ENCODE measurements at regions not wholly inside any gene's neighbourhood (a gene's known extent, or its start where the extent isn't known, plus 50 kb on each side); places are given as distances from the start of the nearest gene placed in this dataset.

DNA sequence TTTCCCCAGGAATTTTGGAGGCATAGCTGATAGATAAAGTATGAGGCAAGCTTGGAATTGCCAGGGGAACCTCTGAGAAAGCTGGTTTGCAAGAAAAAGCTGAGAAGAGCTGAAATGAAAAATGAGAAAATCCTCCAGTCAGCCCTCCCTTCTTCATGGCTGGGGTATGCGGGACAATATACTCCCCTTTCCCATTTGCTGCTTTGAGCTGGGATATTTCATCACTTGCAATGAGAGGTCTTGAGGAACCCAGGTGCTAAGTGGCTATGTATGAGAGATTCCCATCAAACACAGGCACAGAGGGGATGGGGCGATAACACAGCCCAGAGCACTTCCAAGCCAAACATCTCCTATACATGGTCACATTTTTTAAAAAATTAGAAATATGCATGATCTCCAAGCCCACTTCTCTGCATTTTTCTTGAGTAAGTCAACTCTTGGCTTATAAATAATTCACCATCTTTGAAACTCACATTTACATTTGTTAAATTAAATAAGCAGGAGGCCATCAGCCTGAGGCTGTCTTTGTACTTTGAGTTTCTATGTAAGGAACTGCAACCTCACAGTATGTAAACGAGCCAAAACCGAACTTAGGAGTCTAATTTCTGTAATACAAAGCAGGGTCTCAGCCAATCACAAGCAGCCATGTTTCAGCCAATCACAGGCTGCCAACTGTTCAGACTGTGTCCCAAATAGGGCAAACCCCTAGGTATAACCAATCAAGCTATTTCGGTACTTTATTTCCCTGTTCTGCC lies 983.6 kb upstream of the NR2F2 start:
- no peak overlapping the region for H3K27ac Mint-ChIP-seq

DNA sequence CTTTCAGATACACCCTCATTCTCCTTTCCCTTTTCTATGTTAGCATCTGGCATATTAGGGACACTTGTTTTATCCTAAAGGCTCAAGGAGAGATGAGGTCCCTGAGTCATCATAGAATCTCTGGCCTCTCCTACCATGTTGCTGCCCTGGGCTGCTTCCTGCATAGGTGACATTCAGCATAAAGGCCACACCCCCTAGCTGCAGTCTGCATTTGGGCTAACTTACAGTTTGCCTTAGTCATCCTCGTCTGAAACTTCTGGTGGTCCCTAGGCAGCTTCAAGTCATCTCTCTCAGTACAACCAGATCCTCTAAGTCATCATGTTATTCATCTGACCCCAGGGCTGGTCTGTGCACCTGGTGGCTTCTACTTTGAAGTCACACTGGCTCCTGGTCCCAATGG lies 982.7 kb upstream of the NR2F2 start:
- Mint-ChIP-seq H3K36me3 (no peaks in the 10 kb centered on the region), H3K4me1 (no peaks in the 10 kb centered on the region), H3K27me3 (peaks cover 0 to 1% of the 10 kb centered on the region in 2 donors), H3K9me3 (peaks cover 0 to 5% (median 0%) of the 10 kb centered on the region in 8 donors), H3K4me3 (no peak overlapping the region), H3K27ac (no peak overlapping the region)
- no peak for DNase-seq
- intact Hi-C loops (cut with micrococcal nuclease): no loop called here
- no peaks in the 10 kb centered on the region for H3K27me3 ChIP-seq (ENCODE audit: insufficient read depth, low read length)
- ChIA-PET POLR2A (ENCODE audit: partially characterized antibody) (no interaction called here), CTCF (ENCODE audit: partially characterized antibody) (no interaction called here)
- H3K36me3 ChIP-seq (ENCODE audit: insufficient read depth, low read length): no peaks in the 10 kb centered on the region
- H3K4me3 ChIP-seq (ENCODE audit: low read length in 2 of 2): no peak overlapping the region
- no peaks in the 10 kb centered on the region for H3K9me3 ChIP-seq (ENCODE audit: control insufficient read depth in 1 of 2, low read length in 2 of 2)
- H3K4me1 ChIP-seq (ENCODE audit: insufficient read depth, low read length): no peaks in the 10 kb centered on the region
- H3K27ac ChIP-seq (ENCODE audit: low read depth, low read length): no peak overlapping the region

More for the DNA sequence above, 983.6 kb upstream of the NR2F2 start:
- Histone ChIP-seq H3K27me3 (ENCODE audit: insufficient read depth, low read length) (no peaks in the 10 kb centered on the region), H3K4me1 (ENCODE audit: insufficient read depth, low read length) (no peaks in the 10 kb centered on the region), H3K27ac (ENCODE audit: low read depth, low read length) (no peak overlapping the region), H3K4me3 (ENCODE audit: low read length in 2 of 2) (no peak overlapping the region), H3K36me3 (ENCODE audit: insufficient read depth, low read length) (no peaks in the 10 kb centered on the region), H3K9me3 (ENCODE audit: control insufficient read depth in 1 of 2, low read length in 2 of 2) (no peaks in the 10 kb centered on the region)
- POLR2A ChIA-PET (ENCODE audit: partially characterized antibody): no interaction called here
- intact Hi-C loops (cut with micrococcal nuclease): no loop called here
- H3K36me3 Mint-ChIP-seq: no peaks in the 10 kb centered on the region
- H3K4me3 Mint-ChIP-seq: no peak overlapping the region
- H3K27me3 Mint-ChIP-seq: no peaks in the 10 kb centered on the region
- H3K9me3 Mint-ChIP-seq: peaks cover 0 to 5% (median under 1%) of the 10 kb centered on the region in 8 donors
- DNase-seq: no peak
- no peaks in the 10 kb centered on the region for H3K4me1 Mint-ChIP-seq
- CTCF ChIA-PET (ENCODE audit: partially characterized antibody): no interaction called here

DNA sequence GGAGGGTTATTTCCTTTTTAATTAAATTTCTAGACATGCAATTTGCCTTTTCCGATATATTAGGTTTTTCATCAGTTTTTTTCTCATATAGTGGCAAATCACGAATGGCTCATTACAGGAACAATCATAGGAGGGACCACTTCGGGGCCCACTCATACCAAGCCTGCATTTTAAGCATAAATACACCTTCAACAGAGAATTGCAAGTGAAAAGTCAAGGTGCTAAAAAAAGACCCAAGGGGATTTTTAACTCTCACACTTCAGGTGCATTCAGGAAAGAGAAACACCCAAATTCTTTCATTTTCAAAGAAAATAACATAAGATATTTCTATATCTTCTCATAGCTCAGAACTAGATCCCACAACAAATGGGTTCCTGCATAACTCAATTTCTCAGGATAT lies 979.6 kb upstream of the NR2F2 start:
- intact Hi-C loops (cut with micrococcal nuclease): loop anchor here (10.0 kb wide), 1 partner anchor 46 kb away; no protein-coding TSS in a partner anchor
- CTCF ChIA-PET (ENCODE audit: partially characterized antibody): no interaction called here
- H3K4me3 ChIP-seq (ENCODE audit: low read length in 2 of 2): no peak overlapping the region

GRCh38 chr15:95352631-95353187 lies 977.8 kb upstream of the NR2F2 start:
- no peaks in the 10 kb centered on the region for H3K36me3 Mint-ChIP-seq
- CTCF ChIA-PET (ENCODE audit: partially characterized antibody): no interaction called here
- no peaks in the 10 kb centered on the region for H3K36me3 ChIP-seq (ENCODE audit: insufficient read depth, low read length)
- no peak overlapping the region for H3K4me3 Mint-ChIP-seq
- H3K27ac ChIP-seq (ENCODE audit: low read depth, low read length): no peak overlapping the region
- no peak for DNase-seq
- no peak overlapping the region for H3K4me3 ChIP-seq (ENCODE audit: low read length in 2 of 2)
- H3K27me3 Mint-ChIP-seq: peaks cover 0 to 1% of the 10 kb centered on the region in 2 donors
- POLR2A ChIA-PET (ENCODE audit: partially characterized antibody): no interaction called here
- peaks cover 0 to 6% (median 2%) of the 10 kb centered on the region in 8 donors for H3K9me3 Mint-ChIP-seq
- intact Hi-C loops (cut with micrococcal nuclease): loop anchor here (10.0 kb wide), 1 partner anchor 48 kb away; no protein-coding TSS in a partner anchor
- H3K27ac Mint-ChIP-seq: no peak overlapping the region
- H3K9me3 ChIP-seq (ENCODE audit: control insufficient read depth in 1 of 2, low read length in 2 of 2): no peaks in the 10 kb centered on the region
- no peaks in the 10 kb centered on the region for H3K4me1 Mint-ChIP-seq
- H3K27me3 ChIP-seq (ENCODE audit: insufficient read depth, low read length): no peaks in the 10 kb centered on the region
- no peaks in the 10 kb centered on the region for H3K4me1 ChIP-seq (ENCODE audit: insufficient read depth, low read length)

More for the DNA sequence above, 979.6 kb upstream of the NR2F2 start:
- POLR2A ChIA-PET (ENCODE audit: partially characterized antibody): no interaction called here
- no peaks in the 10 kb centered on the region for H3K36me3 Mint-ChIP-seq
- H3K27me3 ChIP-seq (ENCODE audit: insufficient read depth, low read length): no peaks in the 10 kb centered on the region
- H3K27me3 Mint-ChIP-seq: peaks cover 0 to 1% of the 10 kb centered on the region in 2 donors
- peaks cover 0 to 3% (median 0%) of the 10 kb centered on the region in 8 donors for H3K9me3 Mint-ChIP-seq
- H3K4me1 Mint-ChIP-seq: no peaks in the 10 kb centered on the region
- no peaks in the 10 kb centered on the region for H3K4me1 ChIP-seq (ENCODE audit: insufficient read depth, low read length)
- no peak for DNase-seq
- H3K36me3 ChIP-seq (ENCODE audit: insufficient read depth, low read length): no peaks in the 10 kb centered on the region
- no peak overlapping the region for H3K4me3 Mint-ChIP-seq
- no peak overlapping the region for H3K27ac ChIP-seq (ENCODE audit: low read depth, low read length)
- H3K27ac Mint-ChIP-seq: no peak overlapping the region
- no peaks in the 10 kb centered on the region for H3K9me3 ChIP-seq (ENCODE audit: control insufficient read depth in 1 of 2, low read length in 2 of 2)

GRCh38 chr15:95353512-95353911 lies 977.0 kb upstream of the NR2F2 start:
- intact Hi-C loops (cut with micrococcal nuclease): loop anchor here (10.0 kb wide), 1 partner anchor 49 kb away; no protein-coding TSS in a partner anchor
- H3K27ac ChIP-seq (ENCODE audit: low read depth, low read length): no peak overlapping the region
- H3K27me3 ChIP-seq (ENCODE audit: insufficient read depth, low read length): no peaks in the 10 kb centered on the region
- H3K36me3 ChIP-seq (ENCODE audit: insufficient read depth, low read length): no peaks in the 10 kb centered on the region
- H3K9me3 Mint-ChIP-seq: peaks cover 0 to 6% (median 1%) of the 10 kb centered on the region in 8 donors
- H3K4me3 Mint-ChIP-seq: no peak overlapping the region
- peaks cover 0 to 1% of the 10 kb centered on the region in 2 donors for H3K27me3 Mint-ChIP-seq
- H3K4me3 ChIP-seq (ENCODE audit: low read length in 2 of 2): no peak overlapping the region
- H3K36me3 Mint-ChIP-seq: no peaks in the 10 kb centered on the region
- CTCF ChIA-PET (ENCODE audit: partially characterized antibody): no interaction called here
- H3K27ac Mint-ChIP-seq: no peak overlapping the region
- H3K4me1 Mint-ChIP-seq: no peaks in the 10 kb centered on the region
- no peaks in the 10 kb centered on the region for H3K4me1 ChIP-seq (ENCODE audit: insufficient read depth, low read length)
- H3K9me3 ChIP-seq (ENCODE audit: control insufficient read depth in 1 of 2, low read length in 2 of 2): no peaks in the 10 kb centered on the region
- POLR2A ChIA-PET (ENCODE audit: partially characterized antibody): no interaction called here
- no peak for DNase-seq

- DNase-seq: no peak
- H3K36me3 Mint-ChIP-seq: no peaks in the 10 kb centered on the region
- Histone ChIP-seq H3K4me3 (ENCODE audit: low read length in 2 of 2) (no peak overlapping the region), H3K4me1 (ENCODE audit: insufficient read depth, low read length) (no peaks in the 10 kb centered on the region), H3K27me3 (ENCODE audit: insufficient read depth, low read length) (no peaks in the 10 kb centered on the region), H3K9me3 (ENCODE audit: control insufficient read depth in 1 of 2, low read length in 2 of 2) (no peaks in the 10 kb centered on the region), H3K36me3 (ENCODE audit: insufficient read depth, low read length) (no peaks in the 10 kb centered on the region), H3K27ac (ENCODE audit: low read depth, low read length) (no peak overlapping the region)
- intact Hi-C loops (cut with micrococcal nuclease): loop anchor here (10.0 kb wide), 1 partner anchor 55 kb away; no protein-coding TSS in a partner anchor
- H3K9me3 Mint-ChIP-seq: peaks cover 7 to 33% (median 14%) of the 10 kb centered on the region in 8 donors
- ChIA-PET POLR2A (ENCODE audit: partially characterized antibody) (no interaction called here), CTCF (ENCODE audit: partially characterized antibody) (no interaction called here)
- H3K4me1 Mint-ChIP-seq: no peaks in the 10 kb centered on the region
- H3K27ac Mint-ChIP-seq: no peak overlapping the region
- no peaks in the 10 kb centered on the region for H3K27me3 Mint-ChIP-seq
- H3K4me3 Mint-ChIP-seq: no peak overlapping the region
Measured at GRCh38 chr15:95359966-95360365, 970.5 kb upstream of the NR2F2 start.

DNA sequence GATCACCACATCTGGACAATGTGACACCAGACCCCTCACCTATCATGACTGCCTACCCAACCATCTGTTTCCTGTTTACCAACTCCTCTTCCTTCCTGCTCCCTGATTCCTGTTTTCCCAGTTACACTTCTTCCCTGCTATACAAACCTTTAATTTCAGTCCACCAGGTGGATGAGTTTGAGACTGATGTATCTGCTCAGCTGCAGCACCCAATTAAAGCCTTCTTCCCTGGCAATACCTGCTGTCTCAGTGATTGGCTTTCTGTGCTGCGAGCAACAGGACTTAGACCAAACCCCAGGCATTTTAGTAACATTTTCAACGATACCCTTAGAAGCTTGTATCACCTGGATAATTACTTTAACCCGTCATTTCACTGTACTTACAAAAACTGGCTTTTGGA lies 968.2 kb upstream of the NR2F2 start:
- no peaks in the 10 kb centered on the region for H3K4me1 Mint-ChIP-seq
- Histone ChIP-seq H3K27ac (ENCODE audit: low read depth, low read length) (no peak overlapping the region), H3K9me3 (ENCODE audit: control insufficient read depth in 1 of 2, low read length in 2 of 2) (no peaks in the 10 kb centered on the region), H3K4me1 (ENCODE audit: insufficient read depth, low read length) (no peaks in the 10 kb centered on the region), H3K36me3 (ENCODE audit: insufficient read depth, low read length) (no peaks in the 10 kb centered on the region), H3K4me3 (ENCODE audit: low read length in 2 of 2) (no peak overlapping the region), H3K27me3 (ENCODE audit: insufficient read depth, low read length) (no peaks in the 10 kb centered on the region)
- intact Hi-C loops (cut with micrococcal nuclease): no loop called here
- CTCF ChIA-PET (ENCODE audit: partially characterized antibody): no interaction called here
- H3K27ac Mint-ChIP-seq: no peak overlapping the region
- DNase-seq: no peak
- POLR2A ChIA-PET (ENCODE audit: partially characterized antibody): no interaction called here
- peaks cover 7 to 33% (median 14%) of the 10 kb centered on the region in 8 donors for H3K9me3 Mint-ChIP-seq
- no peak overlapping the region for H3K4me3 Mint-ChIP-seq
- H3K36me3 Mint-ChIP-seq: no peaks in the 10 kb centered on the region
- no peaks in the 10 kb centered on the region for H3K27me3 Mint-ChIP-seq

Data from CD4-positive, alpha-beta memory T cell (primary cell).